GM21390 (cell line): ENCODE measurements at regions not wholly inside any gene's neighbourhood (a gene's known extent, or its start where the extent isn't known, plus 50 kb on each side); places are given as distances from the start of the nearest gene placed in this dataset.

Source experiments
- ATAC-seq: cut with Tn5 transposase; IDR thresholded peaks from one replicate; pipeline ENCODE4 v1.9.1; 2021; ENCODE audit not compliant: unreplicated experiment

DNA sequence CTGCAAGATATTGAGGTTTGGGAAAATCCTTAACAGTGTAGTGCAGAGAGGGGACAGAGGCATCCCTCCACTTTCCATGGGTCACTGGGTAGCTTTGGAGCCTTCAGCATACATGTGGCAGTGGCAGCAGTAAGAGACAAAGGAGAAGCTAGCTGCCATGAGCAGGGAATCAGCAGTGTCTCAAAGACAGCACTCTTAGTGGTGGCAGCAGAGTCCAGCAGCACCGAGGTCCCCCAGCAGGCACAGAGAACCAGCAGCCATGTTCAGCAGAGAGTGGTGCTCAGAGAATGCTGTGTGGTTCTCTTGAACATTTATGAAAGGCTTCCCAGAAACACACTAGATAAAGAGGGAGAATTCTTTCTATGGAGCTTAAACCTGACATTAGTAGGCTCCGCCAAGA, 308.5 kb downstream of the CENPC start:
- no peak for ATAC-seq

DNA sequence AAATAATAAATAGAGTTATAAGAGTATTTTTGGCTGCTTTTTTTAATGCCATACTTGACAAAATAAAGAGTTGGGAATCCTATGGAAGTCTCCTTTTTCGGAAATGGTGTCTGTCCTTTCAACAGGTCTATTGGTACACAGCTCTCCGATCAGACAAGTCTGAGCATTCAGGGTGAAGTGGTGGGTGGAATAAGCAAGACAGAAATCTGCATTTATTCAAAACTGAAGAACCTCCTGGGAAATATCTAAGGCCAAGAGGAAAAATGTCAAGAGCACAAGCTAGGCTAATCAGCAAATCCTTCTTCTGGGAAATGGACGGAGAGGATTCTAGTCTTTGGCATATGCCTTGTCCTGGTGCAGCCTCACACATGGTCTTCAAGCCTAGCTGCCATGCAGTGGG, 309.0 kb downstream of the CENPC start:
- no peak for ATAC-seq

DNA sequence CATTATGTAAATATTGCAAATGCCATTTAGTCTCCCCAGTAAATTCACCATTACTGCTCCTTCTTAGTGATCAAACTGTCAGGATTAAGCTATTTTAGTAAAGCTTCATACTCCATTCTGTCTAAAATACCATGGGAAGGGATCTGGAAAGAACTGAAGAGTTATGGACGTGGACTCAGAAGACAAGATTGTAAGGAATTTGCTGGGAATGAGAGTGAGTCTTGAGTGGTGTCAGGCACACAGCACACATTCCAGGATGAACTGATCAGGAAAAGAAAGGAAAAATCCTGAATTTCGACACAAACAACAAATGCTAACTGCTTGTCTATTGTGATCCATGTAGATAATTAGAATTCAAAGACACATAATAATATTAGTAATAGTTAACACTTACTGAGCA, 311.0 kb downstream of the CENPC start:
- no peak for ATAC-seq

- ATAC-seq: no peak
Measured at GRCh38 chr4:67229148-67229547, 316.2 kb downstream of the CENPC start.

DNA sequence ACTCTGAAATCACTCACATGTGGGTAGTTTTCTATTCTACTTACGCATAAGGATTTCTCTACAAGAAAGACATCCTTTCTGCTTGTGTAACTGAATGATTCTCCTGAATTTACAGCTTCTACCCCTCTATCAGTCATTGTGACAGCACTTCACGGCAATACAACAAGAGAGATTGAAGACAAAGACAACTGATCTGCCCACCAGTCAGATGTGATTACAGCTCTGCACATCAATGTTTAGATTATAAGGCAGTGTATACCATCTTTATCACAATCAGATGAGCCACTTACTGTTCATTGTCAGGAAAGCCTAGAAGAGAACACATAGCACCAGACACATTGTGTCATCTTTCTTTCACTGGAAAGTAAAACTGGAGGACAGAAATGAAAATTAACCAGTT, 324.4 kb downstream of the CENPC start:
- ATAC-seq: no peak

- ATAC-seq: no peak
Measured at GRCh38 chr4:67218883-67219282, 326.4 kb downstream of the CENPC start.

- no peak for ATAC-seq
Measured at GRCh38 chr4:67207941-67208441, 337.3 kb downstream of the CENPC start.

DNA sequence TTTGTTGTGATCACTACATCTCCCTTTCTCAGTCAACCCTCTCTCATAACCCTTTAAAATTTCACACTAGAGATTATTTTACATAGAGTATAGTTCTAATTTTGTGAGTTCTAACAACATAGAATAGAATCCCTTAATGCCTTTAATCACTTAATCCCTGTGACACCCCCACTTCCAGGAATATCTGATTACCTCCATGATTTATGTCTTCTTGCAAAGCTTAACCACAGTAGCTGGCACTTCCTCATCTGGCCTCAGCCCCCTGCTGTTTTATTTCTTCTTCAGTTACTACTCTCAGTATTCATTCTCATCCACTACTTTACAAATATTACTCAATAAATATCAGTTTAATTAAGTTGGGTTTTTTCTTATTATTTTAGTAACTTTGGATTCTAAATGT, 340.9 kb downstream of the CENPC start:
- ATAC-seq: no peak

- peak; percentile 58 for ATAC-seq
Measured at GRCh38 chr4:67201334-67201733, 344.0 kb downstream of the CENPC start.

- ATAC-seq: no peak
Measured at GRCh38 chr4:67198727-67199126, 346.6 kb downstream of the CENPC start.

GRCh38 chr4:67167849-67168248, 377.5 kb downstream of the CENPC start:
- no peak for ATAC-seq

GRCh38 chr4:67162690-67163089, 382.6 kb downstream of the CENPC start:
- ATAC-seq: no peak

- ATAC-seq: no peak
Measured at GRCh38 chr4:67161311-67161710, 384.0 kb downstream of the CENPC start.

DNA sequence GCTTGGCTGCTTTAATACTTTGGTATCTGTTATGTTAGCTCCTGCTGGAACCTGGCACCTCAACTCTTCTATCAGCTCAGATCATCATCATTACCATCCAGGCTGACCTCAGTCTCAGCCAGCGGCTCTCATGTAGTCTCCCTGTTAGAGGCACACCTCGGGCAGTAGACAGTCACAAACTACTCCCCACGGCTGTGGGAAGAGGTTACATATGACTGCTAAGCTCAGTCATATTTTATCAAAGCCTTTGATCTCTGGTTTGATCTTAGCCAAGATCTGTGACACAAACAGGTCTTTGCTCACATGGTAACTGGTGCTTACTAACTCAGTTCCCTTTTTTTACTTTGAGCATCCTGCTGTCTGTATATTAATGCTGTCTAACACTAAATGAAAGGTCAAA, 384.9 kb downstream of the CENPC start:
- ATAC-seq: no peak

DNA sequence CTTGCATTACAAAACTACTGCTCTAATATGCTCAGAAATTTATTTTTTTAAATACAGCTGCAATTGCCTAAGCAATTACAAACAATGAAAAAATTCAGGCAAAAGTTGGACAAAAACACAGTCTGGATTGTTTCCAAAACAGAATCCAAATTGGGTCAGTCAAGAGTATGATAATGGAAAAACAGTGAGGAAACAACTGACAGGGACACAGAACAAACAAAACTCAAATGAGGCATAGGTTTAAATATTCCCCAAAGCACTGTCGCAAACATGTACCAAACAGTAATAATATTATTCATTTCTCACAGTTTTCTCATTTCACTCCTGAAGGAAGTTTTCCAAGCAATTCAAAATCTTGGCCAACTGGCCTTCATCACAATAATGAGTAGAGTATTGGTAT, 386.6 kb downstream of the CENPC start:
- ATAC-seq: no peak

DNA sequence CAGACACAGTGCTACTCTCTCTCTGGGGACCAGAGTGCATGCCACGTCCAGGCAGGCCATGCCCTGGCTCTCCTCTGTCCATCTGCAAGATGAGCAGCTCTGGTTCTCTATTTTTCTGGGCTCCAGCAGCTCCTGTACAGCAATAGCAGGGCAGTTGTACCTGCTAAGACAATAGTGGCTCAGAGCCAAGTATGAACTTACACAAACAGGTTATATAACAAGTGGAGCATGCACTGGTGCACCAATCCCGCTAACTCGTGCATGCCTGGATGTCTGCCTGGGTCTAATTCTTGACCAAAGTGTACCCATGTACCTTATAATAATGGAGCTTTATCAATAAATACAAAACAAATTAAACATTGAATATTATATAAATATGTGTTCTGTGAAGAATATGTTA, 392.3 kb downstream of the CENPC start:
- ATAC-seq: no peak

- ATAC-seq: no peak
Measured at GRCh38 chr4:67151376-67152343, 393.6 kb downstream of the CENPC start.

DNA sequence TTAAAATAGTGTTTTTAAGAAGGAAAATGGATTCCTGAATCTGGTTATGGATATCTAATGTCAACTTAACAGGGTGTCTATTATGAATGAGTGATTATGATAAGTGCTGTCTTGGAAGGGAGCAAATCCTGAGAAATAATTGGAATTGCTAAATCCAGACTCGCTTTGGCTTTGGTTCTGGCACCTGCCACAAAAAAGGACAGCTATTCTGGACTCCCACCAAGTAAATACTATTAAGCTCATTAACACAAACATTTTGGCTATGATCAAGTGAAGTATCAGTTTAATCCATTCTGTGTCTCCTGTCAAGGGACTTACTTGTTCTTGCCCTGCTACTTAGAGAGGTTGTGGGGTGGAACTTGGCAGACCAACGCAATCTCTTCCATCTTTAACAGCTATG, 403.7 kb downstream of the CENPC start:
- no peak for ATAC-seq

- no peak for ATAC-seq
Measured at GRCh38 chr4:67134616-67135015, 410.7 kb downstream of the CENPC start.

DNA sequence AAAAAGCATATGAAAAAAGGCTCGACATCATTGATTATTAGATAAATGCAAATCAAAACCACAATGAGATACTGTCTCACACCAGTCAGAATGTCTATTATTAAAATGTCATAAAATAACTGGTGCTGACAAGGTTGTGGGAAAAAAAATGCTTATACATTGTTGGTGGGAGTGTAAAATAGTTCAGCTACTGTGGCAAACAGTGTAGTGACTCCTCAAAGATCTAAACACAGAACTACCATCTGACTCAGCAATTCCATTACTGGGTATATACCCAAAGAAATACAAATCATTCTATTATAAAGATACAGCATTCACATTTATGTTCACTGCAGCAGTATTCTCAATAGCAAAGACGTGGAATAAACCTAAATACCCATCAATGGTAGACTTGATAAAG, 412.1 kb downstream of the CENPC start:
- no peak for ATAC-seq

GRCh38 chr4:67131224-67131623, 414.1 kb downstream of the CENPC start:
- peak; percentile 95 for ATAC-seq

- ATAC-seq: no peak
Measured at GRCh38 chr4:67130411-67130810, 414.9 kb downstream of the CENPC start.

- ATAC-seq: no peak
Measured at GRCh38 chr4:67126570-67126969, 418.7 kb downstream of the CENPC start.
